NCI-H1105 (cell line): ENCODE measurements at regions not wholly inside any gene's neighbourhood (a gene's known extent, or its start where the extent isn't known, plus 50 kb on each side); places are given as distances from the start of the nearest gene placed in this dataset.

ENCODE experiments used
- DNase-seq: peaks from one replicate; lab custom pipeline; 2025; lab: John Stamatoyannopoulos, UW

DNA sequence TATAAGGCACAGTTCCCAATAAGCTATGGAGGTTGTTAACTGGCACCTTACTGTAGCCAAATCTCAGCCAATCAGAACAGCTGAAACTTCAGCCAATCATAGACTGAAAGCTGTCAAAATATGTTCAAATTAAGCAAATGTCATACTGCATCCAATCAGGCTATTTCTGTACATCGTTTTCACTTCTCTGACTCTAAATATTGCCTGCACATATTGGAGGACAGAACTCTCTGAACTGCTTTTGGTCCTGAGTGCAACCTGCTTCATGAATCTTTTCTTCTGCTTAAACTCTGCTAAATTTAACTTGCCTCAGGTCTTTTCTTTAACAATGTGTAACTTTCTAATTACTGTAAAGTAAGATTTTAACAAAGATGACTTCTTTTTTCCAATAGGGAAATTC is 1198.9 kb upstream of the PCDH7 start:
- DNase-seq = no peak

- no peak for DNase-seq
Measured at GRCh38 chr4:29536745-29537144, 1183.4 kb upstream of the PCDH7 start.

DNA sequence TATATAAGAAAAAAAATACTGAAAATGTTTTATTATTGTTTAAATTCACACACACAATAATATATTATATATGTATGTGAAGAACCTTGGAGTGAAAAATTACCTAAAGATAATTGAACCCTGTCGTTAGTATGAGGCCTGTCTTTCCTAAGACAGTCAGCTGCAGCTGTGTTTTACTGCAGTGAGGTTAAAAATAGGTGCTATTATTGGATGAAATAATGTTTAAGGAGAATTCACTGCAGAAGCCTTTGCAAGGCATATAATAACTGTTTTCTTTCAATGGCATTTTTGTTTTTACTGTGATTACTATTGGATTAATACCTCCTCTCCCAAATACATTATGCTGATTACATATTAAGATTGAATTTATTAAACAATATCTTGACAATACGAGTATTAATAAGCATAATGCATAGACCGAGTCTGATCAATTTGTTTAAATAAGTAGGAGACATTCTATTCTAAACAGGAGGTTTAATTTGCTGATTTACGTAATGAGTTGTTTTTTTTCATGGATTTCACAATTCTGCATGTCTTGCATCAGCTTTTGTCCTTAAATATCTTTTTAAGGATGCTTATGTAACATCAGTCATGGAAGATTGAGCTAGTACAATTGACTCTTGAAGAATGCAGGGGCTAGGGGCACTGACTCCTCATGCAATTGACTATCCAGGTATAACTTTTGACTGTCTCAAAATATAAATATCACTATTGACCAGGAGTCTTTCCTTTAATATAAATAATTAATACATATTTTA is 1181.1 kb upstream of the PCDH7 start:
- no peak for DNase-seq

GRCh38 chr4:29540439-29541102 is 1179.6 kb upstream of the PCDH7 start:
- no peak for DNase-seq

DNA sequence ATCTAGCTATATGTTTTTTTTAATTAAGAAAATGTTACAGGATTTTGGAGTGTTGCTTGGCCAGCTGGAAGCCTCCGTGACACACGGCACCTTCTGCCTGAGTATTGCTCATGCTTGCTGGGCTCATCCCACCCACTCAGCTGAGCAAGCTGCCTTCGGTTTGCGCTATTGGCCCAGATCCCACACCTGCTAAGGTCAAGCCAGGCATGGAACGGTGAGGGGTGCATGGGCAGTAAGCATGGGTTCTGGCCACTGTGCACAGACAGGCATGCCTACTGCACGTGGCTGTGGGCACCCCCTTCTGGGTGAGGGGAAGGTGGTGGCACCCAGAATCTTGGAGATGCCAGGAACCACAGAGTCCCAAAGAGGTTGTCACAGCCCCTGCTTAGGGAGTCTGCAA is 1178.4 kb upstream of the PCDH7 start:
- no peak for DNase-seq

- DNase-seq = no peak
Measured at GRCh38 chr4:29549342-29549741, 1170.8 kb upstream of the PCDH7 start.

DNA sequence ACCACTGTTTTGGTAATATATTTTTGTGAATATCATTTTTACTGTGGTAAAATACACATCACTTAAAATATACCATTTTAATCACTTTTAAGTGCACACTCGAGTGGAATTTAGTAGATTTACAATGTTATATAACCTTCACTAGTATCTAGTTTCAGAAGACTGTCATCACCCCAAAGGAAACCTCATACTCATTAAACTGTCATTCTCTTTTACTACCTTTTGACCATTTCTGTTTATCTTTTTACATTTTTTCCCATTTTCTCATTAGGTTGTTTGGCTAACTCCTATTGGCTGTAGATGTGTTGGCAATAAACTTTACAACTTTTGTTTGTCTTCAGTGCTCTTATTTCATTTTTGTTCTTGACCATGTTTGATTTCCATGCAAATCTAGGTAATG is 1168.3 kb upstream of the PCDH7 start:
- DNase-seq = no peak

- DNase-seq = no peak
Measured at GRCh38 chr4:29553846-29554245, 1166.3 kb upstream of the PCDH7 start.

GRCh38 chr4:29558789-29559188 is 1161.4 kb upstream of the PCDH7 start:
- no peak for DNase-seq

DNA sequence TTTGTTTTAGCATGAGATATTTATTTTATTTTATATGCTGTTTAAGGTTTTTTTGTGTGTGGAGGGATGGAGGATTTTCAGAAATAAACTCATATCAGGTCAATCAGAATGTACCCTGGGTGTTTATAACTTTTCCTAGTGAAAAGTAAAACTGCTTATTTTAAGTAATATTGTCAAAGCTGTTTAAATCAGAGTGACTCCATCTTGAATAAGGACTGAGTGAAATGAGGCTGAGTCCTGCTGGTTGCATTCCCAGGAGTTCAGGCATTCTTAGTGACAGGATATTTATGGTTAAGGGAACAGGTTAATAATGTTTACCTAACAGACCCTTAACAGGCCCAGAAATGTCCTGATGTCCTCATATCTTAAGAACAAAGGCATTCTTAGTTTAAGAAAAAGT is 1160.9 kb upstream of the PCDH7 start:
- no peak for DNase-seq

DNA sequence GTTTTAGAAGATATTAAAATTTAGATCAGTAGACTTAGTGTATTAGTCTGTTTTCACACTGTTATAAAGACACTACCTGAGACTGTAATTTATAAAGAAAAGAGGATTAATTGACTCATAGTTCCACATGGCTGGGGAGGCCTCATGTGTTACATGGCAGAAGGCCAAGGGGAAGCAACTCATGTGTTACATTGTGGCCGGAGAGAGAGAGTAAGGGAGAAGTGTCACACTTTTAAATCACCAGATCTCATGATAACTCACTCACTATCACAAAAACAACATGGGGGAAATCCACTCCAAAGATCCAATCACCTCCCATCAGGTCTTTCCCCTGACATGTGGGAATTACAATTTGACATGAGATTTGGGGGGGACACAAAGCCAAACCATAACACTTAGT is 1159.7 kb upstream of the PCDH7 start:
- no peak for DNase-seq

GRCh38 chr4:29565256-29565655 is 1154.9 kb upstream of the PCDH7 start:
- DNase-seq = no peak

- no peak for DNase-seq
Measured at GRCh38 chr4:29566371-29566770, 1153.8 kb upstream of the PCDH7 start.

DNA sequence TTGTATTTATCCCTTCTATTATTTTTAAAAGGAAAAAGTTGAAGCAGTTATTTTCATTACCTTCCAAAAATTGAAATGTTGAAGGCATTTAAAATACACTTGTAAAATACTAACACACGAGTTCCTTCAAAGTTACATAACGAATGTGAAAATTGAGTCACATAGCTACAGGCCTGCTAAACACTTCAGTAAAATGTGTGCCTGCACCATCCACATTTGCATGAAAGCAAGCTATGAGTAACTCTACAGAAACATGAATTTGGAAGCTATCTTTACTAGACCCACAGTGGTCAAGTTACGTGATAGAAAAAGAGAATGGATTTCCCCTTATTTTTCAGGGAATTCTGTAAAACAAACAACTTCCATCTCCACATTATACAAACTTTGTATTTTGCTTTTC is 1148.8 kb upstream of the PCDH7 start:
- no peak for DNase-seq

DNA sequence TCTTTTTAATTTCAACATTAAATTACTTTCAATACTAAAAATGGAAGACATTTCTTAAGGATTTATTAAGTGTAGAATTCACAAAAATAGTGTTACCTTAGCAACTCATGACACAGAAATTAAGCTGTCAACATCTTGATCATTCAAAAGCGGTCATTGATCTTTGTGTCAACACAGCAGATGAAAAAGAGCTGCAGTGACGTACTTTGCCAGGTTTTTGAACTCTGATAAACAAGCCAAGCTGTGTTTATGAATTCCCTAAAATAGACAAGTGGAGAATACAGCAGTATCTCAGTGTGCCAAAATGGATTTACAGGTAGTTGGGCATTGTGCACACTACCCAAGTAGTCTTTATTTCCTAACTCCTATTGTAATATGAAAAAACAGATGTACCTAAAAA is 1141.8 kb upstream of the PCDH7 start:
- no peak for DNase-seq

DNA sequence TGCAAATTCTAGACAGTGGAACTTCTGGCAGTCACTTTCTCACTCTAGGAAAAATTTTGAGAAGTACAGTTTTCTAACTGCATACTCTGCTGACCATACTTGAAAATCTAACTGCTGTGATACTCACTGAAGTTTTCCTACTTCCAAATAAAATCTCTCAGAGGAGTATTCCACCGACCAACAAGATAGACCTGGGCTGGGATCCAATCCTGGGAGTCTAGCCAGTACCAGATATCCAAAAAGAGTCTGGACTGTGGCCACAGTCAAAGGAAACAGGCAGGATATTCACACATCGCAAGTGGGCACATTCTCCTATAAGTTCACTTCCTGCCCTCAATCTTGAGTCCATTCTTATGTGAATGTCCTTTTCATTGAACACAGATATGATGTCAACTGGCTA is 1138.7 kb upstream of the PCDH7 start:
- DNase-seq = no peak

- no peak for DNase-seq
Measured at GRCh38 chr4:29588617-29589016, 1131.6 kb upstream of the PCDH7 start.

- no peak for DNase-seq
Measured at GRCh38 chr4:29596228-29596627, 1123.9 kb upstream of the PCDH7 start.

DNA sequence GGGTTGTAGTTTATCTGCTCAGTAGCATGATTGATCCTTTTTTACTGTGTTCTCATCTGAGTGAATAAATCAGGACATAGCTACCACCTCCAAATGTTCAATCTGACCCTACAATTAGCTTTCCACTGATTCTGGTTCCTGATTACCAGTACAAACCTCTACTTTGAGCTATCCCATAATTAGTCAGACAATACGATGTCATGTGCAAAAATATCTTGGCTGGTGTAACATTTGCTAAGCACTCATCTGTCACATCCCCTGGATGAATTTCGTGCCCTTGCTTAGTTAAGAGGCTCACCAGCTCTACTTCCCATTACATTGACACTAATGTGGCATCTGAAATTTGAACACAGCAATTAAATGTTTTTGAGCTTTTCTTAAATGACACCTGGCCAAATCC is 1101.0 kb upstream of the PCDH7 start:
- no peak for DNase-seq

- DNase-seq = no peak
Measured at GRCh38 chr4:29632199-29632598, 1088.0 kb upstream of the PCDH7 start.

- no peak for DNase-seq
Measured at GRCh38 chr4:29636961-29637360, 1083.2 kb upstream of the PCDH7 start.

GRCh38 chr4:29653221-29653620 is 1066.9 kb upstream of the PCDH7 start:
- DNase-seq = no peak

- DNase-seq = no peak
Measured at GRCh38 chr4:29680644-29681043, 1039.5 kb upstream of the PCDH7 start.

DNA sequence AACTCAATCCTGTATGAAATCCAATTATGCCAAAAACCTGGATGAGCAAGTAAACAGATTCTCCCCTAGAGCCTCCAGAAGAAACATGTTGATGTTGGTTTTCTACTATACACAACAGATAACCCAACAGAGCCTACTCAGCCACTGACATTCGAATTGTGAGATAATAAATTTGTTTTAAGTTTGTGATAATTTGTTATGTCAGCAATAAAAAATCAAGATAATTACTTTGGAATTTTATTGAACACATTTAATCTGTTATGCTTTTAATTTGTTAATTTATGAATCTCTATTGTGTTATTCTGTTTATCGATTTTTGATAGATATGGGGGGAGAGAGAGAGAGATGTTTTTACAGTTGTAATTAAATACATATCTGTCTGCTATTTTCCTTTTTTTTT is 1016.1 kb upstream of the PCDH7 start:
- no peak for DNase-seq
